GOT3 (cell line): ENCODE measurements at regions not wholly inside any gene's neighbourhood (a gene's known extent, or its start where the extent isn't known, plus 50 kb on each side); places are given as distances from the start of the nearest gene placed in this dataset.

Source experiments
- DNase-seq: peaks from one replicate; lab custom pipeline; 2025; ENCODE audit warnings: mixed read lengths; lab: John Stamatoyannopoulos, UW

DNA sequence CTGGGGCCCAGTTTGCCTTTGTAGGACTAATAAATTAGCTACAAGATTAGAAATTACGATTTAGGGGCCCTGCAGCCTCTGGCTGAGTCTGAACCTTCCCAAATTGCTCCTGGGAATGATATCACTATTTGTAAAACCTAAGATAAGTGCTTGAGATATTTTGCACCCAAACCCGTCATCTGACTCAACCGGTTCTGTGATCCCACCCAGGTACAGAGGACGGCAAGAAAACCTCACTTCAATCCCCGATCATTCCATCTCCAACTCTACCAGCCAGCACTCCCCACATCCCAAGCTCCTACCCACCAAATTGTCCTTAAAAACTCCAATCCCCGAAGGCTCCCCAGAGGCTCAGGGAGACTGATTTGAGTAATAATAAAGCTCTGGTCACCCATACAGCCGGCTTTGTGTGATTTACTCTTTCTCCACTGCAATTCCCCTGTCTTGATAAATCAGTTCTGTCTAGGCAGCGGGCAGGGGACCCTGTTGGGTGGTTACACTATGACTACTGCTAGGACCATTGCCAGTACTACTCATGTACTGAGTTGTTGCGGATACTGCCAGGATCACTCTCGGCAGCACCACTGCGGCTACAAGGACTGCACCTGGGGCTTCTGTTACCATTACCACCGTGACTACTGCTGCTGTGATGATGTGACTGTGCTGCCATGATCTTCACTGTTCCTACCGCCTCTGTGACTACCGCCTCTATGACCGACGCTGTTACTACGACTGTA, 73.1 kb downstream of the IRF8 start:
- no peak for DNase-seq

DNA sequence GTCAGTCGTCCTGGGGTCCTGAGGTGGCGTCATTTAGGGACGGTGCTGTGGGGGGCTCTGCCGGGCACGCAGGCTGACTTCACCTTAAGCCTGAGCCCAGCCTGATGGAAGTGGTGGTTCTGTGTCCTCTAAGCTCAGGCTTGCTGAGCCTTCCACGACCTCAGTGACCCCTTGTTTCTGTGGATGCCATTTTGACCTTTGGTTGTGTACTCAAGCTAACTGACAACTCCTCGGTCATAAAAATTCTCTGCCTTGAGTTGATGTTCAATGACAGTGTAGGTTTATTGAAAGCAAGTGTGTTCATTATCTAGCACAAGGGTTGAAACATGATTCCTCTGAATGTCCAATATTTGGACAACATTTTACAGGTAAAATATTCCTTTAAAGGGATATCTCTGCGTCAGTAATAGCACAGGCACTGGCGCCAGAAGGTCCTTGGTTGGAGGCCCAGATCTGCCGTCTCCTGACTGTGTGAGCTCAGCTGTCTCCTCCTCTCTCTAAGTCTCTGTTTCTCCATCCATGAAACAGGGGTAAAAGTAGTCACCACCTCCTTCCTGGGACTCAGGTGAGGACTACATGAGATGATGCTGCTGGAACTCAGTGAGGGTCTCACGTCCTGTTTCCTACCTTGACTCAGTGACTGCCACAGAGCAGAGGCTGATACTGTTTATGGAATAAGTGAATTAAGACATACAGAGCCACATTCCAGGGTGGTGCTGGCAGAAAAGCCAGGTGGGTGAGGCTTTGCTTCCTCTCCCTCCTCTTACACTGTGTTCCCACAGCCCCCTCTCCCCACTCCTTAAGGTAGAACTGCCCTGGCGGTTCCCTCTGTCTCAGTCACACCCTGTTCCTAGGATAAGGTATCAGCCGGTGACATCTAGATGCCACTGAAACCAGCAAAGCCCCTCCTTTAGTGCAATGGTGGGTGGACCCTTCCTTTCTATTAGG, 75.7 kb downstream of the IRF8 start:
- no peak for DNase-seq

DNA sequence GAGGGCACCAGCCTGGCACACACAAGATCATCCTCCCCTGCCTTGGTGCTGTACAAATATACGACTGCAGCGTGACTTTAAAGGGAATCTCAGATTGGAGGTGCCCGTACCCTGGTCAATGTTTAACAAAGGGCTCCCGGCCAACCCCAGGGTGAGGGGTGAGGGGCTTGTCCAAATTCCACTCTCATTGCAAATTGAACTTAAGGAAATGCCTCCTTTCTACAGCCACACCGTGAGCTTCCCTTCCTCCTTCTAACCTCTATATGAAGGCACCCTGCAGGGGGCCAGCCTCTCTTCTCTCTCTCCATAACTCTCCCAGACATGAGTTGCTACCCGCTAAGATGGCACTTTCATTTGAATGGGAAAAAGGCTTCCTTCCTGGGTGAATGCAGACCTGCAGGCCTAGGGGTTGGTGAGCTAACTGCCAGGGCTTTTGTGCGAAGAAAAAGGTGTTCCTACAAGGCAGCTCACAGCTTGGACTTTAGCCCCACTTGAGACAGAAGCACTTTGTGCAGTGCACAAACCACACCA, 76.6 kb downstream of the IRF8 start:
- DNase-seq, result no peak

DNA sequence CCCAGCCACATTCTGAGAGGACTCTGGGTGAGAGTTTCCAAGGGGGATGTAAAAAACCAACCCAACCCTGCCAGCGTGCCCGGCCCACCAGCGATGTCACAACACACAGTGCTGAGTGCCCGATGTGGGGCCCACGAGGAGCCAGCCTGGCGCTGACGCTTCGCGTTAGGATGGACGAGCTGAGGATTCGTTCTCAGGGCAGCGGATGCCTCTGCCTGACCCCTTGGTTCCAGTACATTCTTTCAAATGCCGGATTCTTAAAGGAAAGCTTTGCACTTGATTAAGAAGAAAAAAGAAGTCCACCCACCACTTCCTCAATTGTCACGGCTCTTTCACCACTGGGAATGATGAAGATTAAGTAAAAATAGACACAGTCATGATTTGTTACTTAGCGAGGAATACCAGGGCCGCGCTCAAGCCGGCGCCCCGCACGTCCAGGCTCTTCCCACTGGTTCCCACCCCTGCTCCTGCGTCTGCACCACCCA, 79.4 kb downstream of the IRF8 start:
- no peak for DNase-seq

GRCh38 chr16:85978976-85979375, 80.0 kb downstream of the IRF8 start:
- DNase-seq, result no peak

- no peak for DNase-seq
Observed at GRCh38 chr16:85979605-85980004, 80.6 kb downstream of the IRF8 start.

DNA sequence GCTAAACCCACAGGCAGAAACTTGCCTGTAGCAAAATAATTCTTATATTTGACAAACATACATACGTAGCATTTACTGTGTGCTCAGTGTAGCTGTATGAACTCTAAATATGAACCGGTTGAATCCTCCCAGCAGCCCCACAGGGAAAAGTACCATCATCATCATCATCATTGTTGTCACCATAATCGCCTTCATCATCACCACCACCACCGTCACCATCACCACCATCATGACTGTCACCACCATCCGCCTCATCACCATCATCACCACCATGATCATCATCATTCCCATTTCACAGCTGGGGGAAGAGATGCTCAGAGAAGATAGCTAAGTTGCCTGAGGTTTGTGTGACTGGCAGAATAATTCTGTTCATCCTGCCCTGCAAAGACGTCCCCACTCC, 81.7 kb downstream of the IRF8 start:
- no peak for DNase-seq

DNA sequence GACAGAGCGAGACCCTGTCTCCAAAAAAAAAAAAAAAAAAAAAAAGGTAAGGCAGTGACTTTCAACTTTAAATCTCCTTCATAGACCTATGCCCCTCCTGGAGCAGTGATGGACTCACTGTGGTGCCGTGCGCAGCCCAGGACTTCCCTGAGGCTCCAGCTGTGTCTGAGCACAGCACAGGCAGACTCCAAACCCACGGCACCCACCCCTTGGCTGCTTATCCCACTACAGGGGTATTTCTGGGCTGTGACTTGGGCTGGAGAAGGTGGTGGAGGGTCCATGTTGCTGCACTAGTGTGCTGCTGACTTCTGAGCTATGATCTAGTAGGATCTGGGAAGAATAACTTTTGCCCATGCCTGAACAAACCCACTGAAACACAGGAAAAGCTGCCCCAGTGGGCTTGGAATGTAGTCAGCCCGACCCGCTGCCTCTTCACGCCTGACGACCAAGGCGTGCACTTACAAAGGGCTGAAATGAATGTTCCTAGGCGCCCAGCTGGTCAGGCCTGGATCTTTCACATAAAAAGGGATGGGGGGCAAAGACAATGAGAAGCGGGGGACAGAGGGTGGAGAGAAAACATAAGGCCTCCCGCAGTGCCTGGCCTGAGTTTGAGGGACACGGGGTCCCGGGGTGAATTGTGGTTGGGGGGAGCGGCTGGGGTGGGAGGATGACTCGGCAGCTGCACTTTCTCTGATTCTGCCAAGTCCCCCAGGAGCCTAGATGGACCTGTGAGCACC, 83.0 kb downstream of the IRF8 start:
- DNase-seq, result no peak

GRCh38 chr16:85982563-85982939, 83.6 kb downstream of the IRF8 start:
- no peak for DNase-seq

DNA sequence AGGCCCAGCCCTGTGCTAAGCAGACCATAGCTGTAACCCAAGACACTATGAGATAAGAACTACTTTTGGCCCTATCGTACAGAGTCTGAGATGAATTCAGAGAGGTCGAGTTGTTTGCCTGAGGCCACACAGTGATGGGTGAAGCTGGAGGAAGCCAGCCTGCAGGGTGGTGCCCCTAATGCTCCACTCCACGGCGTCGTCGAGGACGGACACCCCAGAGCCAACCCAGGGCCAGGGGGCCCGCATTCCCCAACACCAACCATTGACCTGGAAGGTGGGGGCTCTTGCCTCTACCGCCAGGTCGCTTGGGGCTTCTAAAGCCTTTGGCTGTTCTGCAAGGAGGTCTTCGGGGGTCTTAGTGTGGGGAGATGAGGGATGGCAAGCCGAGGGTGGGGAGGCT, 84.1 kb downstream of the IRF8 start:
- DNase-seq, result no peak

DNA sequence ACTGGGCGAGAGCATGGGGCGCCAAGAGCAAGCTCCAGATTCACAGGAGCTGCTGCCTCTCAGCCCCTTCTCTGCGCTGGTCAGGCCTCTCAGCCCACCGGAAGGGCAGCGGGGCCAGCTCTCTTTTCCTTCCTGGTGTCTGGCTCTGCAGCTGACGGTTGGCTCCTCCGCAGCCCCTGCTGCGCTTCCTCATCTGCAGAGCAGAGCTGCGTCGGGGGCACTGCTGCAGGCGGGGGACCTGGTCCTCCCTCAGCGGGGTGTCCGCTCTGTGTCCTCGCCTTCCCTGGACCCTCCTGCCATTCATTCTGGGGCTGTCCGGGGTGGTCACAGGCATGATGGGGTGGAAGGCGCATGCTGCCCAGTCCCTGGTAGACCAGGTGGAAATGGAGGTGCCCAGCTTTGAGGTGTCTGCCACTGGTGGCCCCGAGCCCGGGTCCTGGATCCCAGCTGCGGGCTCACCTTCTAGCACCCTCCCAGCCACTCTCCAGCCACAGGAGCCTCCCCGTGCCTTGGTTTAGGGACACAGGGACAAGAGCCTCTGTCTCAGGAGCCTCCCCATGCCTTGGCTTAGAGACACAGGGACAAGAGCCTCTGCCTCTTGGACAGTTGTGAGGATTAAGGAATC, 84.8 kb downstream of the IRF8 start:
- DNase-seq, result no peak

DNA sequence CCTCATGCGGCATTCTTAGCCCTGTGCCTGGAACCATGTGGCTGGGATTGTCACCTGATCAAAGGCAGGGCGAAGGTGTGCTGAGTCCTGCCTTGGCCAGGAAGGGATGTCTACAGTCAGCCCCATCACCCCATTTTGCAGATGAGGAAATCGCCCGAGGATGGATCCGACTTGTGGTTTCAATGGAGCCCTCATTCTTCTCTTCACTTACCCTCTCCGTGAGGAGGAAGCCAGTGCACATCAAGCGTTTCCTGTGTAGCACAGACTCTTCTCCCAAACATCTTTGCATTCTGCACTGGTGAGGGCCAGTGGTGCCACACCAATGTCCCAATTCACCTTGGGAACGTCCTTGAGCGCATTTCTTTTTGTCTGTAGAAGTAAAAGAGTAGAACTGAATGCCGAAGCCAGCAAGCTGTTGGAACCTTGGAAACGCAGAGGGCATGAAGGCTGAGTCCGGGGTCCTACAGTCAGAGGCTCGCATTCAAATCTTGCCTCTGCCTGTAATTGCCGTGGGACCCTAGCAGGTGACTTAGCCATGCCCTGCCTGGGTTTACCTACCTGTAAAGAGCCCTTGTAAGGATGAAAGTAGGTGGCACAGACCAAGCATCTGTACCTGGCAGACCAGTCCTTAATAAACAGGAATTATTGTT, 85.4 kb downstream of the IRF8 start:
- no peak for DNase-seq

DNA sequence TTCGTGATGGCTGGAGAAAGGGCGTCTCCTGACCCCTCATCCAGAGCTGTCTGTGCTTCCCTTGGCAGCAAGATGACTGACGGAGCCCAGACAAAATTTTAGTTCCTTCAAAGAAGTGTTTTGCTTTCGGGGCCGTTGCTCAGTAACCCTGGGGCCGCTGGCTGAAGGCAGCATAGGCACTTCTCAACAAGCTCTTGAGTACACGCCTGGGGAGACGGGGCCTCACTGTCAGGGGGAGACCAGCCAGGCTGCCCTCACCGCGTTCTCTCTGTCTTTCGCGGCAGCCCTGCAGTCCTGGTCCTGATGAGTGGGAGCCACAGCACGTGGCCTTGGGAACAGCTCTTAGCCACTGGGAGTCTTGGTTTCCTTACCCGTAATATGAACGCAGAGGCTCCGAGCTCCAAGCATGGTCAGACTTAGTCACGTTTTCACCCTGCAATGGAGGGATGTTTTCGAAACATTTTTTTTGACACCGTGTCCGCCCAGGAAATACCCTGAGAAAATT, 86.0 kb downstream of the IRF8 start:
- DNase-seq, result no peak

DNA sequence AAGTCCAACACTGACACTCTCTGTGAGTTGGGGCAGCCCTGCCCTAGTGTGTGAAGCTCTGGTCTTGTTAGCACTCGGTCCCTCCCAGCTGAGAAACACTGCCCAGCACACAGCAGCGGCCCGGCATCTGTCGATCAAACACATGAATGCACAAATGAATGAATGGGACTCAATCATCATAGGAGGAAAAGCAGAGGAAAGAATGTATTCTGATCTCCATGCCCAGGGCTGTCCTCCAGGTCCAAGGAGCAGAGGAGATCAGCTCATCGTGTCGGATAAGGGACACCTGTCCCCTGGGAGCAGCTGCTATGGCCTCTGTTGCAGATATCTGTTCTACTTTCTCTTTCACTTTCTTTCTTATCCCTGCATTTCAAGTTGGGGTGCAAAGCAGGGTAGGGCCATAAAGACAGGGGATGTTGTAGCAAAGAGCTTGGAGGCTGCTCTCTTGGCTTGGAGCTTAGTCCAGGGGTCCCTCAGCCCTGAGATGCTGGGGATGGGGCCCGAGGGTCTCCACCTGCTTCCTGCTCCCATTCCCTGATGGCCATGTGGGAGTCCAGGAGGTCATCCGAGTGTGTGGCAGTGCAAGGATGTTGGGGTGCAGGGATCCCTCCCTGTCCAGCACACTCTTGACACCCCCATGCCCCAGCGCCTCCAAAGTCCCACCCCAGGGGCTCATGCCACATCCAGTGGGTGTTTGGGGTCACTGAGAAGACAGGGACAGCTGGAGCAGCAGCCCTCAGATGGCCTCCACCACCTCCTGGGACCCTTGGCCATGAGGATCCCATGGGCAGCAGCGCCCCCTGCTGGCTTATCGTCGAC, 88.2 kb downstream of the IRF8 start:
- DNase-seq, result no peak

DNA sequence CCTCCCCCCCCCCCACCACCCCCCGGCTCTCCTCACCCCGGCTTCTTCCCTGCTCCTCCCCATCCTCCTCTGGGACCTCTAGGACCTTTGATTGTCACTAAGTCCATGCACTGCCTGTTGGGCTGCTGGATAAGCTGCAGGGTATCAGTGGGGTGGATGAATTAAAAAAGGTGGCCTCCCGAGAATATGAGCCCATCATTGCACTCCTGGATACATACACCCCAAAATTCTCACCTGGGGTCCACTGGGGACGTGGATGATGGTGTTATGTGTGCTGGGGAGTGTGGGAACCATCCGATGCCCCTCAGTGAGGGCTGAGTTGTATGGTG, 88.8 kb downstream of the IRF8 start:
- no peak for DNase-seq

DNA sequence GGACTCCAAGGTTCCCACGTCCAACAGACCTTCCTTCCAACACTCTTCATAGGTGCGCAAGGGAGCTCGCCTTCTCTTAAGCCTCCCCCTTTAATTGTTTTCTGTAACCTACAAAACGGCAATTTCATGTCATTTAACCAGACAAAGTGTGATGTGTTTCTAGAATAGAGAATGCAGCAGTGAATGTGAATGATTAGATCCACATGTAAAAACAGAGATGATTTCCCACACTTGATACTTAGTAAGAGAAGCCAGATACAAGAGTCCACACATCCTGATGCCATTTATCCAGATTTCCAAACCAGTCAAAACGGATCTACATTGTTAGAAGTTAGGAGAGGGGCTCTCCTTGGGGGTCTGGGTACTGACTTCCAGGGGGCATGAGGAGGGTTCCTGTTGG, 89.3 kb downstream of the IRF8 start:
- DNase-seq, result no peak

DNA sequence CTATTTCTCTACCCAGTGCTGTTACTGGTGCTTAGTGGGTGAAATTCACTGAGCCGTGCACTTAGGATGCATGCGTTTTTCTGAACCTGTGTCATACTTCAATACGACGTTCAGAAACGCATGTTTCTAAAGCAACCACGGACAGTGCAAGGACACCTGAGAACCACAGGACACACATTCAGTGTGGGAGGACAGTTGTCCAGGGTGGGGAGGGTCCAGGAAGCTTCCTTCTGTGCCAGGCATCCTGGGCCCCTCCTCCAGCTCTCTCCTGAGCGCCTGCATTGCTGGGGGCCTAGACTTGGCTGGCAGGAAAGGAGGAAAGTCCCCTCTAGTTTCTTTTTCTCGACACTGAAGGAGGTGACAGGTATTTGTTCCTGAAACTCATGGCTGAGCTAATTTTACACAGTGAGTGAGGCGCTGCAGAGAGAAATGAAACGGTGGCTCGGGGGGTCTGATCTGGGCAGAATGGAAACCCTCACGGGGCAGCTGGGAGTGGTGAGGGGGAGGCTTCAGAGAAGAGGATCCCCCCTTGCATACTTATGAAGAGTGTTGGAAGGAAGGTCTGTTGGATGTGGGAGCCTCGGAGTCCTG, 89.9 kb downstream of the IRF8 start:
- DNase-seq, result no peak

DNA sequence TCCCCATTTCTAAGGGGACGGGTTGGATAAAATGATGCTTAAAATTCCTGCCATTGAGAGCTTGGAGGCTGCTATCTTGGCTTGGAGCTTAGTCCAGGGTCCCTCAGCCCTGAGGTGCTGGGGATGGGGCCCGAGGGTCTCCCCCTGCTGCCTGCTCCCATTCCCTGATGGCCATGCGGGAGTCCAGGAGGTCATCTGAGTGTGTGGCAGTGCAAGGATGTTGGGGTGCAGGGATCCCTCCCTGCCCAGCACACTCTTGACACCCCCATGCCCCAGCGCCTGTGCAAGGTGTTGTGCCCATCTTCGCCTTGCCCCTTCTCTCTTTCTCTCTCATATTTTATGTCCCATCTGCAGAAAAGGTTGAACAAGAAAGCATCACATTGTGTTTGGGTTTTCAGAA, 90.4 kb downstream of the IRF8 start:
- DNase-seq, result no peak

DNA sequence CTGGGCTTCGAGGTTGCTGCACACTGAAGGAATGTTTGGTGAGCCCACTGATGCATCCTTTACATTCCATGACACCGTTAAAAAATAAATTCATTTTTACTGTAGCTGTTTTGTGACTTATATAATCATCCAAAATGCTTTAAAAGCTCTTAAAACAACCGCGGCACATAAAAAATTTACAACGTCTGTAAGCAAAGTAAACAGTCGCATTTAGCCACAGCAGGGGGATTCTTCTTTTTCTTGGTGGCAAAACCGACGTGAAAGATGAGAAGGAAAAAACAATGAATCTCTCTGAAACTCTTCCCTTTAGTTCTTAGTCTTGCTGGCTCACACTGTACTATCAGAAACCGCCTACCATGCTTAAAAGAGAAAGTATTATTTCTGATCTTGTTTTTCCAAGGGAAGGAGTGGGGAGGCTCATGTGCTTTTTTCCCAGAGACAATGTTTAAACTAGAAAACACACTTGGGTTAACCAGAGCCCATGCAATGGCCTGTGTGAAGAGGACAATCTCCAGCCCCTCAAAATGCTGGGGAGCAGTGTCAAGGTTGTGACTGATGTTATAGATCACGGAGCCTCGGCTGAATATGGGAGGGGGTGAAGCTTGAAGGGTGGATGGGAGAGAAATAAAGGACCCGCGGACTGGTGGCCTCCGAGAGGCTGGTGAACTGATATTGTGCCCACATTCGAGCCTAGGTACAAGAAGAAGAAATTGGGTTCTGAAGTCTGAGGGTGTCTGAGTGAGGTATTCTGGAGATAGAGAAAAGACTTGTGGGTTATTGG, 91.1 kb downstream of the IRF8 start:
- DNase-seq, result no peak
